ENCODE measurements at regions not wholly inside any gene's neighbourhood (a gene's known extent, or its start where the extent isn't known, plus 50 kb on each side); places are given as distances from the start of the nearest gene placed in this dataset.

- Mint-ChIP-seq H3K9me3 (peaks cover 3% of the 10 kb centered on the region), H3K27me3 (ENCODE audit: low read depth) (peaks cover 38% of the 10 kb centered on the region), H3K36me3 (no peaks in the 10 kb centered on the region), H3K4me1 (no peaks in the 10 kb centered on the region), H3K4me3 (no peak overlapping the region), H3K27ac (no peak overlapping the region)
- no peak for DNase-seq (ENCODE audit: low spot score in 2 of 2, unreplicated experiment in 2 of 2)
- no peak for TF ChIP-seq CTCF (IDR thresholded peaks at IDR 0.05; ENCODE audit: unreplicated experiment)
Measured at GRCh38 chr9:99359336-99359735, 137.3 kb downstream of the SEC61B start.

GRCh38 chr9:99360026-99360425 lies 137.9 kb downstream of the SEC61B start:
- Mint-ChIP-seq H3K27ac (no peak overlapping the region), H3K9me3 (peaks cover 7% of the 10 kb centered on the region), H3K36me3 (no peaks in the 10 kb centered on the region), H3K4me3 (no peak overlapping the region), H3K27me3 (ENCODE audit: low read depth) (peaks cover 38% of the 10 kb centered on the region), H3K4me1 (peaks cover 2% of the 10 kb centered on the region)
- no peak for TF ChIP-seq CTCF (IDR thresholded peaks at IDR 0.05; ENCODE audit: unreplicated experiment)
- no peak for DNase-seq (ENCODE audit: low spot score in 2 of 2, unreplicated experiment in 2 of 2)

- DNase-seq (ENCODE audit: low spot score in 2 of 2, unreplicated experiment in 2 of 2): no peak
- TF ChIP-seq CTCF (IDR thresholded peaks at IDR 0.05; ENCODE audit: unreplicated experiment): no peak
Measured at GRCh38 chr9:99361817-99362216, 139.7 kb downstream of the SEC61B start.

GRCh38 chr9:99362321-99362720 lies 140.2 kb downstream of the SEC61B start:
- H3K27ac Mint-ChIP-seq: no peak overlapping the region
- H3K4me3 Mint-ChIP-seq: no peak overlapping the region
- peaks cover 4% of the 10 kb centered on the region for H3K9me3 Mint-ChIP-seq
- no peak for DNase-seq (ENCODE audit: low spot score in 2 of 2, unreplicated experiment in 2 of 2)
- H3K36me3 Mint-ChIP-seq: no peaks in the 10 kb centered on the region
- peaks cover 38% of the 10 kb centered on the region for H3K27me3 Mint-ChIP-seq (ENCODE audit: low read depth)
- peaks cover 10% of the 10 kb centered on the region for H3K4me1 Mint-ChIP-seq
- TF ChIP-seq CTCF (IDR thresholded peaks at IDR 0.05; ENCODE audit: unreplicated experiment): no peak

More at GRCh38 chr9:99361817-99362216, 139.7 kb downstream of the SEC61B start:
- Mint-ChIP-seq H3K4me1 (peaks cover 10% of the 10 kb centered on the region), H3K9me3 (peaks cover 4% of the 10 kb centered on the region), H3K27ac (no peak overlapping the region), H3K27me3 (ENCODE audit: low read depth) (peaks cover 38% of the 10 kb centered on the region), H3K36me3 (no peaks in the 10 kb centered on the region), H3K4me3 (no peak overlapping the region)

GRCh38 chr9:99363509-99363908 lies 141.4 kb downstream of the SEC61B start:
- no peak for DNase-seq (ENCODE audit: low spot score in 2 of 2, unreplicated experiment in 2 of 2)
- no peaks in the 10 kb centered on the region for H3K36me3 Mint-ChIP-seq
- TF ChIP-seq CTCF (IDR thresholded peaks at IDR 0.05; ENCODE audit: unreplicated experiment): no peak
- H3K4me3 Mint-ChIP-seq: no peak overlapping the region
- peaks cover 35% of the 10 kb centered on the region for H3K27me3 Mint-ChIP-seq (ENCODE audit: low read depth)
- H3K9me3 Mint-ChIP-seq: peaks cover 4% of the 10 kb centered on the region
- H3K4me1 Mint-ChIP-seq: peaks cover 15% of the 10 kb centered on the region
- H3K27ac Mint-ChIP-seq: no peak overlapping the region
